Stimulated activated CD8-positive, alpha-beta memory T cell treated with anti-CD3 and anti-CD28 coated beads, Interleukin-12 subunit alpha, Interleukin-12 subunit beta, amount 100 ng/mL, for 4 hours (primary cell): ENCODE measurements at regions not wholly inside any gene's neighbourhood (a gene's known extent, or its start where the extent isn't known, plus 50 kb on each side); places are given as distances from the start of the nearest gene placed in this dataset.
"Not testable (repeated sequence)": the region's sequence is repeated elsewhere in the genome, so short reads cannot be mapped to it uniquely, and the experiment has no call there.

Experiments used
- DNase-seq: peaks from one replicate; pipeline ENCODE4 v3.0.0-alpha.2; 2020; ENCODE audit warnings: low read depth

GRCh38 chr10:27344568-27345454, 104.2 kb upstream of the ACBD5 start:
- DNase-seq = no peak

- DNase-seq = no peak
Observed at GRCh38 chr10:27341001-27341400, 100.4 kb upstream of the ACBD5 start.

- not testable (repeated sequence) for DNase-seq
Observed at GRCh38 chr10:27335246-27335645, 94.6 kb upstream of the ACBD5 start.

GRCh38 chr10:27330074-27330473, 89.5 kb upstream of the ACBD5 start:
- DNase-seq = no peak

GRCh38 chr10:27328946-27329345, 88.3 kb upstream of the ACBD5 start:
- no peak for DNase-seq

- not testable (repeated sequence) for DNase-seq
Observed at GRCh38 chr10:27326748-27327147, 86.2 kb upstream of the ACBD5 start.

GRCh38 chr10:27319752-27320431, 79.3 kb upstream of the ACBD5 start:
- DNase-seq = peak; percentile 1

- DNase-seq = not testable (repeated sequence)
Observed at GRCh38 chr10:27319139-27319538, 78.5 kb upstream of the ACBD5 start.

- DNase-seq = not testable (repeated sequence)
Observed at GRCh38 chr10:27315082-27315481, 74.5 kb upstream of the ACBD5 start.

- not testable (repeated sequence) for DNase-seq
Observed at GRCh38 chr10:27313586-27313985, 73.0 kb upstream of the ACBD5 start.

- DNase-seq = no peak
Observed at GRCh38 chr10:27312854-27313253, 72.3 kb upstream of the ACBD5 start.

- DNase-seq = not testable (repeated sequence)
Observed at GRCh38 chr10:27311809-27312208, 71.2 kb upstream of the ACBD5 start.

- DNase-seq = not testable (repeated sequence)
Observed at GRCh38 chr10:27298522-27298850, 57.9 kb upstream of the ACBD5 start.

- DNase-seq = no peak
Observed at GRCh38 chr10:27297844-27298521, 57.4 kb upstream of the ACBD5 start.

GRCh38 chr10:27296285-27296684, 55.7 kb upstream of the ACBD5 start:
- not testable (repeated sequence) for DNase-seq

GRCh38 chr10:27291253-27291895, 50.8 kb upstream of the ACBD5 start:
- not testable (repeated sequence) for DNase-seq
